GM19328 (cell line): ENCODE measurements at regions not wholly inside any gene's neighbourhood (a gene's known extent, or its start where the extent isn't known, plus 50 kb on each side); places are given as distances from the start of the nearest gene placed in this dataset.

Source experiments
- ATAC-seq: cut with Tn5 transposase; IDR thresholded peaks from one replicate; pipeline ENCODE4 v1.9.1; 2021; ENCODE audit warnings: mild to moderate bottlenecking, moderate library complexity; ENCODE audit not compliant: unreplicated experiment

GRCh38 chr2:41375901-41376300 lies 671.9 kb upstream of the PKDCC start:
- ATAC-seq, result no peak

- ATAC-seq, result no peak
Observed at GRCh38 chr2:41377837-41378236, 670.0 kb upstream of the PKDCC start.

GRCh38 chr2:41378420-41378819 lies 669.4 kb upstream of the PKDCC start:
- no peak for ATAC-seq

GRCh38 chr2:41379496-41380221 lies 668.2 kb upstream of the PKDCC start:
- ATAC-seq, result no peak

- ATAC-seq, result no peak
Observed at GRCh38 chr2:41381701-41382100, 666.1 kb upstream of the PKDCC start.

GRCh38 chr2:41387519-41387918 lies 660.3 kb upstream of the PKDCC start:
- no peak for ATAC-seq

- ATAC-seq, result no peak
Observed at GRCh38 chr2:41393621-41394020, 654.2 kb upstream of the PKDCC start.

- ATAC-seq, result no peak
Observed at GRCh38 chr2:41394541-41394940, 653.3 kb upstream of the PKDCC start.

GRCh38 chr2:41395692-41396091 lies 652.1 kb upstream of the PKDCC start:
- no peak for ATAC-seq

GRCh38 chr2:41399437-41400087 lies 648.3 kb upstream of the PKDCC start:
- no peak for ATAC-seq

- ATAC-seq, result no peak
Observed at GRCh38 chr2:41400088-41400665, 647.6 kb upstream of the PKDCC start.

GRCh38 chr2:41405441-41405840 lies 642.4 kb upstream of the PKDCC start:
- no peak for ATAC-seq

GRCh38 chr2:41409328-41409727 lies 638.5 kb upstream of the PKDCC start:
- ATAC-seq, result no peak

- no peak for ATAC-seq
Observed at GRCh38 chr2:41410011-41410410, 637.8 kb upstream of the PKDCC start.

- ATAC-seq, result no peak
Observed at GRCh38 chr2:41413813-41414485, 633.9 kb upstream of the PKDCC start.

GRCh38 chr2:41414486-41415230 lies 633.2 kb upstream of the PKDCC start:
- ATAC-seq, result peak; percentile 55

GRCh38 chr2:41417511-41417910 lies 630.3 kb upstream of the PKDCC start:
- ATAC-seq, result no peak

GRCh38 chr2:41420219-41420618 lies 627.6 kb upstream of the PKDCC start:
- ATAC-seq, result no peak

- no peak for ATAC-seq
Observed at GRCh38 chr2:41420872-41421271, 626.9 kb upstream of the PKDCC start.

- no peak for ATAC-seq
Observed at GRCh38 chr2:41431756-41432155, 616.1 kb upstream of the PKDCC start.

- ATAC-seq, result no peak
Observed at GRCh38 chr2:41432459-41432858, 615.4 kb upstream of the PKDCC start.
